K562 (cell line): ENCODE measurements at regions not wholly inside any gene's neighbourhood (a gene's known extent, or its start where the extent isn't known, plus 50 kb on each side); places are given as distances from the start of the nearest gene placed in this dataset.

Source experiments
- ATAC-seq: fragments of 200-7000 bp; cut with Tn5 transposase; 3 replicates; pipeline ENCODE4 v1.9.1; 2020; ENCODE audit warnings: moderate library complexity
- BruUV-seq: library from RNA; stranded (reverse); fragments of 400-500 nt; replicated peaks from 2 replicates; lab custom pipeline; 2021; lab: Mats Ljungman, UMichigan
- CTCF ChIA-PET: fragments of 300-600 bp; formaldehyde crosslinking; extraction: SDS; loops from one replicate; lab custom pipeline; 2021; ENCODE audit warnings: low intra/inter-chr PET ratio; lab: Yijun Ruan, JAX
- POLR2A ChIA-PET: fragments of 300-600, 350-650 bp; sonication (Branson Sonifier 250); formaldehyde crosslinking; extraction: SDS; loops from one replicate; lab custom pipeline; 2021; ENCODE audit warnings: antibody characterized with exemption, inconsistent platforms; lab: Yijun Ruan, JAX
- DNase-seq, 4 experiments: peaks; one replicate each; pipeline versions ENCODE4 v3.0.0 to v3.0.0-alpha.2; 2011 to 2018; ENCODE audit warnings: low spot score in 3 of 4, mixed read lengths in 3 of 4; ENCODE audit errors: extremely low read depth in 1 of 4
- FAIRE-seq: peaks from 2 replicates; lab custom pipeline; 2011; peaks lifted over from hg19 to GRCh38; lab: Jason Lieb, UNC
- H2AFZ ChIP-seq: 2 replicates; pipeline ENCODE4 v1.6.0; 2011; ENCODE audit warnings: low read depth, low read length, control low read depth, inconsistent platforms
- H3K27ac ChIP-seq: fragments of 200-600 bp; 3 replicates; pipeline ENCODE4 v1.8.0; 2011; ENCODE audit warnings: low read depth, mild to moderate bottlenecking, control low read depth, inconsistent platforms, low read length, moderate library complexity, mixed read lengths; ENCODE audit errors: extremely low read depth
- H3K27me3 ChIP-seq, 2 experiments: fragments of 300-600 bp in 1 of 2; 2 replicates in 1 of 2; 3 replicates in 1 of 2; pipeline versions ENCODE4 v1.6.0 to v1.8.0; 2011; ENCODE audit warnings: inconsistent platforms in 2 of 2, low read length in 2 of 2, mild to moderate bottlenecking in 1 of 2, mixed read lengths in 1 of 2, moderate library complexity in 1 of 2; ENCODE audit not compliant: control insufficient read depth in 2 of 2, insufficient read depth in 2 of 2
- H3K36me3 ChIP-seq: fragments of 300-600 bp; 3 replicates; pipeline ENCODE4 v1.8.0; 2011; ENCODE audit warnings: mild to moderate bottlenecking, low read length, inconsistent platforms; ENCODE audit not compliant: control insufficient read depth, insufficient read depth
- H3K4me1 ChIP-seq, 2 experiments: fragments of 200-600 bp in 1 of 2; replicated peaks in 1 of 2; 2 replicates in 1 of 2; 3 replicates in 1 of 2; pipeline versions ENCODE4 v1.5.1 to v1.8.0; 2011; ENCODE audit warnings: inconsistent platforms in 2 of 2, low read length in 2 of 2, mild to moderate bottlenecking in 1 of 2, mixed read lengths in 1 of 2, moderate library complexity in 1 of 2; ENCODE audit not compliant: control insufficient read depth in 2 of 2, insufficient read depth in 2 of 2
- H3K4me2 ChIP-seq: 2 replicates; pipeline ENCODE4 v1.6.1; 2011; ENCODE audit warnings: low read length, control low read depth, inconsistent platforms, mixed read lengths; ENCODE audit not compliant: insufficient read depth
- H3K4me3 ChIP-seq: fragments of 200-600 bp; sonication (generic), shearing (Covaris generic); 2 replicates; pipeline ENCODE4 v1.5.1; 2016; ENCODE audit warnings: control low read depth, inconsistent platforms
- H3K79me2 ChIP-seq: fragments of 200-600 bp; 3 replicates; pipeline ENCODE4 v1.8.0; 2011; ENCODE audit warnings: low read length, inconsistent platforms; ENCODE audit not compliant: control insufficient read depth, insufficient read depth
- H3K9ac ChIP-seq, 2 experiments: 2 replicates each; pipeline versions ENCODE4 v1.6.0 to v1.6.1; 2011; ENCODE audit warnings: low read depth in 2 of 2, low read length in 2 of 2, control low read depth in 1 of 2, inconsistent platforms in 1 of 2, mild to moderate bottlenecking in 1 of 2, mixed read lengths in 1 of 2; ENCODE audit not compliant: insufficient read depth in 1 of 2
- H3K9me1 ChIP-seq: one replicate; pipeline ENCODE4 v1.6.0; 2011; ENCODE audit warnings: inconsistent platforms, mild to moderate bottlenecking, low read length, moderate library complexity; ENCODE audit not compliant: control insufficient read depth, insufficient read depth
- H3K9me3 ChIP-seq: replicated peaks from 2 replicates; pipeline ENCODE4 v1.5.1; 2011; ENCODE audit warnings: low read depth, low read length, inconsistent platforms; ENCODE audit not compliant: control insufficient read depth, insufficient read depth
- H4K20me1 ChIP-seq: replicated peaks from 2 replicates; pipeline ENCODE4 v1.6.1; 2011; ENCODE audit warnings: low read length, inconsistent platforms, mixed read lengths; ENCODE audit not compliant: control insufficient read depth, insufficient read depth
- EGR1 ChIP-seq: fragments of 450-650 bp; conservative IDR thresholded peaks from 2 replicates; pipeline ENCODE4 v1.6.1; 2017; ENCODE audit warnings: mild to moderate bottlenecking
- GABPB2 ChIP-seq: fragments of 250-450 bp; sonication (Bioruptor Pico); conservative IDR thresholded peaks from 2 replicates; pipeline ENCODE4 v1.5.1; 2021; ENCODE audit warnings: mild to moderate bottlenecking
- HLTF ChIP-seq: fragments of 450-650 bp; IDR thresholded peaks from 2 replicates; pipeline ENCODE4 v1.6.1; 2016
- KDM5B ChIP-seq: fragments of 200-600 bp; sonication (generic); IDR thresholded peaks from 2 replicates; pipeline ENCODE4 v1.6.1; 2012; ENCODE audit warnings: low read depth, mild to moderate bottlenecking, moderate library complexity, low read length, control low read depth, inconsistent platforms; ENCODE audit not compliant: insufficient replicate concordance
- KLF16 ChIP-seq: IDR thresholded peaks from 2 replicates; pipeline ENCODE4 v1.6.1; 2016; ENCODE audit warnings: antibody characterized with exemption
- MYC ChIP-seq, 2 experiments: fragments of 250-450 bp in 1 of 2; sonication (Bioruptor Pico) in 1 of 2; IDR thresholded peaks; 2 replicates each; pipeline versions ENCODE4 v1.5.1 to v1.6.1; 2012 to 2021; ENCODE audit warnings: low read depth in 2 of 2, borderline replicate concordance in 1 of 2, improper control_type of control experiment in 1 of 2, low read length in 1 of 2, mild to moderate bottlenecking in 1 of 2, moderate library complexity in 1 of 2
- NONO ChIP-seq, 2 experiments: fragments of 200-400 bp in 1 of 2; fragments of 450-650 bp in 1 of 2; formaldehyde crosslinking in 1 of 2; IDR thresholded peaks; 2 replicates each; pipeline ENCODE4 v1.6.1; 2017; ENCODE audit warnings: low read depth in 2 of 2, mild to moderate bottlenecking in 2 of 2, moderate library complexity in 2 of 2, low read length in 1 of 2
- NR2F6 ChIP-seq: fragments of 450-650 bp; formaldehyde crosslinking; IDR thresholded peaks from 2 replicates; pipeline ENCODE4 v1.4.0; 2020; ENCODE audit warnings: mild to moderate bottlenecking
- PCBP2 ChIP-seq: fragments of 200-400 bp; formaldehyde crosslinking; IDR thresholded peaks from 2 replicates; pipeline ENCODE4 v1.6.1; 2018; ENCODE audit warnings: low read length, low read depth, mild to moderate bottlenecking, moderate library complexity; ENCODE audit not compliant: poor library complexity, severe bottlenecking
- SAFB ChIP-seq: fragments of 200-400 bp; formaldehyde crosslinking; IDR thresholded peaks from 2 replicates; pipeline ENCODE4 v1.6.1; 2017; ENCODE audit warnings: low read depth, low read length, borderline replicate concordance
- SFPQ ChIP-seq: fragments of 200-400 bp; formaldehyde crosslinking; IDR thresholded peaks from 2 replicates; pipeline ENCODE4 v1.6.1; 2017; ENCODE audit warnings: mild to moderate bottlenecking, low read depth, low read length, moderate library complexity
- YBX1 ChIP-seq: fragments of 450-650 bp; IDR thresholded peaks from 2 replicates; pipeline ENCODE4 v1.7.1; 2016; ENCODE audit warnings: mild to moderate bottlenecking
- ZC3H8 ChIP-seq: fragments of 450-650 bp; IDR thresholded peaks from 2 replicates; pipeline ENCODE4 v1.6.1; 2017
- ZNF551 ChIP-seq: fragments of 250-450 bp; sonication (Bioruptor Pico); IDR thresholded peaks from 2 replicates; pipeline ENCODE4 v1.5.0; 2021; ENCODE audit warnings: mild to moderate bottlenecking, moderate library complexity
- ZSCAN32 ChIP-seq: fragments of 450-650 bp; formaldehyde crosslinking; IDR thresholded peaks from 2 replicates; pipeline ENCODE4 v1.4.0; 2020; ENCODE audit warnings: mild to moderate bottlenecking, moderate library complexity
- WGBS: fragments of 100-300 bp; shearing (Covaris generic); methylation state at CpG from one replicate; pipeline ENCODE4 v1.1.6; 2016; ENCODE audit warnings: low coverage, mixed read lengths; ENCODE audit not compliant: insufficient coverage; ENCODE audit errors: missing lambda C conversion rate; 5-methylcytosine and 5-hydroxymethylcytosine counted together
- in situ Hi-C: fragments of 300-500 bp; cut with MboI; formaldehyde crosslinking; loops from 4 replicates; pipeline ENCODE4 v1.15.0; 2018; ENCODE audit warnings: inconsistent platforms, mixed read lengths
- intact Hi-C: fragments of 100-400 bp; cut with micrococcal nuclease; formaldehyde crosslinking; loops from 2 replicates; pipeline ENCODE4 v1.14.2; 2022
- TF ChIP-seq, protein P1 (sequence below): fragments of 450-650 bp; IDR thresholded peaks from 2 replicates; pipeline ENCODE4 v1.6.1; 2016; ENCODE audit warnings: low read depth, mild to moderate bottlenecking, moderate library complexity
- TF ChIP-seq, protein P2 (sequence below), 3 experiments: fragments of 200-800 bp in 1 of 3; sonication (Bioruptor generic) in 1 of 3; sonication (generic) in 1 of 3; formaldehyde crosslinking in 1 of 3; IDR thresholded peaks; 2 replicates each; pipeline versions ENCODE4 v1.6.1 to v1.8.0; 2016 to 2022; ENCODE audit warnings: mild to moderate bottlenecking in 2 of 3, missing compliant biosample characterization in 2 of 3, missing genetic modification characterization in 2 of 3, missing genetic modification reagents in 1 of 3

DNA sequence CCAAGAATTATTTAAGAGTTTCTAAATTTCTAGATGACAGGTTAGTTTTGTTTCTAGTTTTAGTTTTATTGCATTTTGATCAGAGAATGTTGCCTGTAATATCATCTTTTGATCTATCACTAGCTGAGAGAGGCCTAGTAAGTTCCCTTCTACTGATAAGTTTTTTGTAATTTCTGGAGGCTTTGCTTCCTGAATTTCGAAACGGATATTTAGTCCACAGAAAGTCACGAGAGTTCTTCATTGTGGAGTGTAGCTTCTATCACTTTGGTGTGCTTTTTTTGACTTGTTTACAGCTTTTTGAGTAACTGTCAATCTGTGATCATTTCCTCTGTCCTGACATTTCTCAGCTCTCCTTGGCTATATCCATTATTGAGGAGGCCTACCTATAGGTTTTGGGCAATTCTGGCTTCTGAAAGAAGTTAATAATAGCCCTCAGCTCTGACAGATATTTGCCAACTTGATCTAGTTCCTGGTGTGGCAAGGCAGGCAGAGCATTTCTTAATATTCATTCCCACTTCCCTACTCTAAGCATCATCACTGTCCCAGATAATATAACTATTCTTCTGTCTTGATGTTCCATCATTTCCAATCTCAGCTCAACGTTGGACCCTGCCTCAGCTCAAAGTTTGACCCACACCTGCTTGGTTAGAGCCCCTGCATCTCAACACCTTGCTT, 171.3 kb downstream of the BLID start (continued):
- TF ChIP-seq NR2F6 (CRISPR knock-in tag) = no peak
- no peak for TF ChIP-seq GABPB2
- TF ChIP-seq MYC (IDR thresholded peaks at IDR 0.05; ENCODE audit: low read depth, low read length) = no peak
- TF ChIP-seq MYC (CRISPR knock-in tag; IDR thresholded peaks at IDR 0.05; ENCODE audit: borderline replicate concordance, low read depth) = no peak

GRCh38 chr11:121938076-121938475, 177.9 kb downstream of the BLID start:
- no TSS peak for BruUV-seq
- POLR2A ChIA-PET = no interaction called here
- Histone ChIP-seq H3K27me3 (no peaks in the 10 kb centered on the region), H3K4me1 (no peaks in the 10 kb centered on the region), H3K9ac (no peak overlapping the region), H3K27ac (no peak overlapping the region), H3K4me3 (no peak overlapping the region), H3K79me2 (no peaks in the 10 kb centered on the region), H3K9me1 (no peaks in the 10 kb centered on the region), H2AFZ (no peak overlapping the region), H3K9me3 (no peaks in the 10 kb centered on the region), H4K20me1 (no peaks in the 10 kb centered on the region), H3K36me3 (no peaks in the 10 kb centered on the region), H3K4me2 (no peak overlapping the region)
- no peak for DNase-seq
- CTCF ChIA-PET = no interaction called here
- ATAC-seq = no peak
- intact Hi-C loops = no loop called here
- WGBS = 0% methylated on average over 2 of the region's 2 CpGs
- in situ Hi-C loops = no loop called here
- FAIRE-seq = no peak
- no peak for TF ChIP-seq ZC3H8
- no peak for TF ChIP-seq ZSCAN32 (CRISPR knock-in tag)
- no peak for TF ChIP-seq KLF16
- TF ChIP-seq, protein P1, sequence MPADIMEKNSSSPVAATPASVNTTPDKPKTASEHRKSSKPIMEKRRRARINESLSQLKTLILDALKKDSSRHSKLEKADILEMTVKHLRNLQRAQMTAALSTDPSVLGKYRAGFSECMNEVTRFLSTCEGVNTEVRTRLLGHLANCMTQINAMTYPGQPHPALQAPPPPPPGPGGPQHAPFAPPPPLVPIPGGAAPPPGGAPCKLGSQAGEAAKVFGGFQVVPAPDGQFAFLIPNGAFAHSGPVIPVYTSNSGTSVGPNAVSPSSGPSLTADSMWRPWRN = no peak
- TF ChIP-seq HLTF = no peak
- TF ChIP-seq ZNF551 (CRISPR knock-in tag) = no peak
- TF ChIP-seq YBX1 = no peak
- no peak for TF ChIP-seq SFPQ
- no peak for TF ChIP-seq KDM5B
- no peak for TF ChIP-seq NONO (IDR thresholded peaks at IDR 0.05; ENCODE audit: low read depth in 2 of 2, low read length in 1 of 2)
- TF ChIP-seq EGR1 = no peak
- TF ChIP-seq PCBP2 = no peak
- TF ChIP-seq, protein P2, sequence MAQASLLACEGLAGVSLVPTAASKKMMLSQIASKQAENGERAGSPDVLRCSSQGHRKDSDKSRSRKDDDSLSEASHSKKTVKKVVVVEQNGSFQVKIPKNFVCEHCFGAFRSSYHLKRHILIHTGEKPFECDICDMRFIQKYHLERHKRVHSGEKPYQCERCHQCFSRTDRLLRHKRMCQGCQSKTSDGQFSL (CRISPR knock-in tag; IDR thresholded peaks at IDR 0.05) = no peak
- TF ChIP-seq, protein P2 (tag; IDR thresholded peaks at IDR 0.05) = no peak
- no peak for TF ChIP-seq SAFB
